HG03139 (cell line): ENCODE measurements at regions not wholly inside any gene's neighbourhood (a gene's known extent, or its start where the extent isn't known, plus 50 kb on each side); places are given as distances from the start of the nearest gene placed in this dataset.

Experiments used
- ATAC-seq: cut with Tn5 transposase; IDR thresholded peaks from one replicate; pipeline ENCODE4 v1.9.1; 2021; ENCODE audit not compliant: unreplicated experiment

GRCh38 chr3:190790185-190790584, 72.3 kb downstream of the GMNC start:
- no peak for ATAC-seq

- no peak for ATAC-seq
Measured at GRCh38 chr3:190786898-190787297, 75.6 kb downstream of the GMNC start.

- no peak for ATAC-seq
Measured at GRCh38 chr3:190785047-190785446, 77.4 kb downstream of the GMNC start.

GRCh38 chr3:190780524-190780923, 82.0 kb downstream of the GMNC start:
- ATAC-seq, result no peak

GRCh38 chr3:190774633-190775032, 87.9 kb downstream of the GMNC start:
- ATAC-seq, result no peak

- ATAC-seq, result no peak
Measured at GRCh38 chr3:190773948-190774347, 88.5 kb downstream of the GMNC start.

- no peak for ATAC-seq
Measured at GRCh38 chr3:190772831-190773230, 89.7 kb downstream of the GMNC start.

- no peak for ATAC-seq
Measured at GRCh38 chr3:190768891-190769290, 93.6 kb downstream of the GMNC start.

- ATAC-seq, result no peak
Measured at GRCh38 chr3:190767851-190768250, 94.6 kb downstream of the GMNC start.

GRCh38 chr3:190764231-190765134, 98.0 kb downstream of the GMNC start:
- no peak for ATAC-seq

GRCh38 chr3:190762801-190763200, 99.7 kb downstream of the GMNC start:
- no peak for ATAC-seq

GRCh38 chr3:190747571-190747970, 114.9 kb downstream of the GMNC start:
- no peak for ATAC-seq

- ATAC-seq, result no peak
Measured at GRCh38 chr3:190746986-190747385, 115.5 kb downstream of the GMNC start.

GRCh38 chr3:190746531-190746930, 116.0 kb downstream of the GMNC start:
- ATAC-seq, result no peak

GRCh38 chr3:190741788-190742187, 120.7 kb downstream of the GMNC start:
- ATAC-seq, result no peak

GRCh38 chr3:190739641-190740185, 122.8 kb downstream of the GMNC start:
- no peak for ATAC-seq

- ATAC-seq, result no peak
Measured at GRCh38 chr3:190738636-190739155, 123.8 kb downstream of the GMNC start.

GRCh38 chr3:190737446-190737845, 125.0 kb downstream of the GMNC start:
- no peak for ATAC-seq

- ATAC-seq, result no peak
Measured at GRCh38 chr3:190734490-190734889, 128.0 kb downstream of the GMNC start.

GRCh38 chr3:190733591-190734146, 128.8 kb downstream of the GMNC start:
- no peak for ATAC-seq

GRCh38 chr3:190731596-190731995, 130.9 kb downstream of the GMNC start:
- ATAC-seq, result no peak
